ENCODE measurements at regions not wholly inside any gene's neighbourhood (a gene's known extent, or its start where the extent isn't known, plus 50 kb on each side); places are given as distances from the start of the nearest gene placed in this dataset.

- TF ChIP-seq, protein P1, sequence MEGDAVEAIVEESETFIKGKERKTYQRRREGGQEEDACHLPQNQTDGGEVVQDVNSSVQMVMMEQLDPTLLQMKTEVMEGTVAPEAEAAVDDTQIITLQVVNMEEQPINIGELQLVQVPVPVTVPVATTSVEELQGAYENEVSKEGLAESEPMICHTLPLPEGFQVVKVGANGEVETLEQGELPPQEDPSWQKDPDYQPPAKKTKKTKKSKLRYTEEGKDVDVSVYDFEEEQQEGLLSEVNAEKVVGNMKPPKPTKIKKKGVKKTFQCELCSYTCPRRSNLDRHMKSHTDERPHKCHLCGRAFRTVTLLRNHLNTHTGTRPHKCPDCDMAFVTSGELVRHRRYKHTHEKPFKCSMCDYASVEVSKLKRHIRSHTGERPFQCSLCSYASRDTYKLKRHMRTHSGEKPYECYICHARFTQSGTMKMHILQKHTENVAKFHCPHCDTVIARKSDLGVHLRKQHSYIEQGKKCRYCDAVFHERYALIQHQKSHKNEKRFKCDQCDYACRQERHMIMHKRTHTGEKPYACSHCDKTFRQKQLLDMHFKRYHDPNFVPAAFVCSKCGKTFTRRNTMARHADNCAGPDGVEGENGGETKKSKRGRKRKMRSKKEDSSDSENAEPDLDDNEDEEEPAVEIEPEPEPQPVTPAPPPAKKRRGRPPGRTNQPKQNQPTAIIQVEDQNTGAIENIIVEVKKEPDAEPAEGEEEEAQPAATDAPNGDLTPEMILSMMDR (IDR thresholded peaks at IDR 0.05): no peak
- TF ChIP-seq POLR2A (IDR thresholded peaks at IDR 0.05): no peak
These were observed 637.0 kb upstream of the SLC10A2 start for GRCh38 chr13:103703246-103703645.
